GM12874 (cell line): ENCODE measurements at regions not wholly inside any gene's neighbourhood (a gene's known extent, or its start where the extent isn't known, plus 50 kb on each side); places are given as distances from the start of the nearest gene placed in this dataset.

Source experiments
- CTCF ChIP-seq: IDR thresholded peaks from 2 replicates; pipeline ENCODE4 v1.5.1; 2011; ENCODE audit warnings: low read depth, mild to moderate bottlenecking, control low read depth, low read length, moderate library complexity; ENCODE audit not compliant: insufficient read depth

- TF ChIP-seq CTCF, result no peak
Observed at GRCh38 chr11:43545610-43546009, 134.9 kb upstream of the HSD17B12 start.

DNA sequence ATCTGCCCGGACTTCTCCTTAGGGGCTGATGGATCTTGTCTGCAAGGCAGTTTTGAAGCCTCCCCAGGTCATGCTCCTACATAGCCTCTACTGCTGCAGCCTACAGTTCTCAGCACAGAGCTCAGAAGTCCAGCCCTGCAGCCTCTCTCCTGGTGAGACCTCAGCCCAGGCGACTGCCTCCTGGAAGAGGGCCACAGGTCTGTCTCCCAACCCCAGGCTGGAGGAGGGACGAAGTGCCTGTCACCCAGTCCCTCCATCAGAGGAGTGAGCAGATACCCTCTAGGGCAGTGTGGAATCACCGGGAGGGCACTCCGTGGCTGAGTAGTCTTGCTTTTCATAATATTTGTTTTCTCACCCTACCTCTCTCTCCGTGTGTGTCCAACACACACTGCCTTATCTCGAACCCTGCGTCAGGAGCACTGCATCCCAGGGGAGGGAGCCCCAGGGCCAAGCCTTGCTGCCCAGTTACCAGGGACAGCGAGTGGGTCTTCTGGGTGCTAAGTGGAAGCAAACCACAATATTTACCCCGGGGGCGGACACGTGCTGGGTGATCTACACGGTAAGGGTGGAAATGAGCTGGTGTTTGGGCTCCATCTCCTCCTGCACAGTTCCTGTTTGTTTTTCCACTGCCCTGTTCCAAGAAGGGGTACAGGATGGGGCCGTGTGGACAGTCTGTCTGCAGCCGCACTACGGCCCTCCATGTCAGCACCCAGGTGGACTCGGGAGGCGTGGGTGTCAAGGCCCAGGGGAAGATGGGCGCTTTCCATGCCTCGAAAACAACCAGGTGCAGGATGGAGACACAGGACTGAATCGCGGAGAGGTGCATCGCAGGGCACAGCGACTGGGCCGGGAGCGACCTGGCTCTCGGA, 133.7 kb upstream of the HSD17B12 start:
- no peak for TF ChIP-seq CTCF

- no peak for TF ChIP-seq CTCF
Observed at GRCh38 chr11:43547430-43547831, 133.1 kb upstream of the HSD17B12 start.

- no peak for TF ChIP-seq CTCF
Observed at GRCh38 chr11:43547889-43548381, 132.6 kb upstream of the HSD17B12 start.

GRCh38 chr11:43548916-43549315, 131.6 kb upstream of the HSD17B12 start:
- TF ChIP-seq CTCF, result no peak

DNA sequence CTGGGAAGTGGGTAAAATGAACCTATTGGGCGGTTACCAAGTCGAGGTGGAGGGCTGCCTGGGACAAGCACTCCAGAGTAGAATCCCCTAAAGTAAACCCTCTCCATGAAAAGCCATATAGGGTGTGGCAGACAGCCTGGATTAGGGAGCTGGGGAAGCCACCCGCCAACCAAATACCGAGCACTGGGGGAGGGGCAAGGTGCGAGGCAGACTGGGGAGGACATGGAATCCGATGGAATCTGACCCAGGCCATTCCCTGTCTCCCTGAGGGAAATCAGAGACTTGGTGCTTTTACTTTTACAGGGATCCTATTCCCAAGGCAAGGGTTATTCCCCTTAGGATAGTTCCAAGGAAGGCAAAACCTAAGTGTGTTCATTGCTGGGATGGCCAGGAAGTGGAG, 130.9 kb upstream of the HSD17B12 start:
- no peak for TF ChIP-seq CTCF

DNA sequence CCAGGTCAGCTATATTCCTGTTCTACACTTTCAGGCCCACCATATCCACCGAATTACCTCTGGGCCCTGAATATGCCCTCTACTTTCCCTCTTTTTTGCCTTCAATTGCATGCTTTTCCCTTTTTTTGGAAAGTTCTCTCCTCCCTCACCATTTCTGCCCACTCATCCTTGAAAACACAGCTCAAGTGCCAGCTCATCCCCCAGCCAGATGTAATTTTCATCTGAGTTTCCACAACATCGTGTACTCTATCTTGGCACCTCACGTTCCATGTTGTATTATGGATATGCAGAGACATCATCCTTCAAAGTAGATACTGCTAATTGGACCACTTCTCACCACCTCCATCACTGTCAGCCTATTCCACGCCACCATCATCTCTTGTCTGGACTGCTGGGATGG, 129.8 kb upstream of the HSD17B12 start:
- no peak for TF ChIP-seq CTCF
